Nephron (organoid): ENCODE measurements at regions not wholly inside any gene's neighbourhood (a gene's known extent, or its start where the extent isn't known, plus 50 kb on each side); places are given as distances from the start of the nearest gene placed in this dataset.
A peak's percentile ranks its signal among the peaks of the same experiment; 100 is the strongest.

Source experiments
- H3K27ac Mint-ChIP-seq, 3 experiments: 2 replicates each; pipeline ENCODE4 v1.8.0; 2020; ENCODE audit warnings: mixed read lengths in 3 of 3, mild to moderate bottlenecking in 2 of 3, moderate library complexity in 1 of 3
- H3K27me3 Mint-ChIP-seq: 2 replicates; pipeline ENCODE4 v1.8.0; 2021; ENCODE audit warnings: low read depth, mild to moderate bottlenecking, moderate library complexity, mixed read lengths
- H3K36me3 Mint-ChIP-seq: 2 replicates; pipeline ENCODE4 v1.8.0; 2020; ENCODE audit warnings: low read depth, mixed read lengths
- H3K4me1 Mint-ChIP-seq: 2 replicates; pipeline ENCODE4 v1.8.0; 2020; ENCODE audit warnings: mixed read lengths
- H3K4me3 Mint-ChIP-seq, 3 experiments: 2 replicates each; pipeline ENCODE4 v1.8.0; 2020; ENCODE audit warnings: mild to moderate bottlenecking in 3 of 3, mixed read lengths in 3 of 3, moderate library complexity in 2 of 3
- H3K9me3 Mint-ChIP-seq: 2 replicates; pipeline ENCODE4 v1.8.0; 2020; ENCODE audit warnings: mixed read lengths
- TF ChIP-seq, protein P1 (sequence below), 3 experiments: fragments of 200-600 bp; sonication (generic); IDR thresholded peaks; one replicate each; pipeline ENCODE4 v1.5.0; 2021; ENCODE audit warnings: antibody characterized with exemption in 3 of 3; ENCODE audit not compliant: unreplicated experiment in 3 of 3

DNA sequence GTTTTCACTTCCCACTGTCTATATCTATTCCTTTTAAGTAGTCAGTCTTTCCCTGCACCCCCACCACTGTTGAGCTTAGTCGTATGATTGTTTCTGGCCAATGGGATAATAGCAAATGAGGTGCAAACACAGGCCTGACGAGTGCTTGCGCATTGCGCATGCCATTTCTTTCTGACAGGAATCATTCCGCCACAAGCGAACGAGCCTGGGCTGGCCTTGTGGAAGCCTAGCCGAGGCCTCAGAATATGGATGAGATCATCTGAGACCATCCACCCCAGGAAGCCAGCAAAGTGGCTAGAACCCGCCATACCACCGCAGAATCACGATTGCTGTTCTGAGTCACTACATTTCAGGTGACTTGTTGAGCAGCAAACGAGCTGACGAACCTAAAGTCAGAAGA is 52.2 kb upstream of the PRL start:
- no peak overlapping the region for H3K4me3 Mint-ChIP-seq
- no peak overlapping the region for H3K27ac Mint-ChIP-seq
- no peaks in the 10 kb centered on the region for H3K36me3 Mint-ChIP-seq
- TF ChIP-seq, protein P1, sequence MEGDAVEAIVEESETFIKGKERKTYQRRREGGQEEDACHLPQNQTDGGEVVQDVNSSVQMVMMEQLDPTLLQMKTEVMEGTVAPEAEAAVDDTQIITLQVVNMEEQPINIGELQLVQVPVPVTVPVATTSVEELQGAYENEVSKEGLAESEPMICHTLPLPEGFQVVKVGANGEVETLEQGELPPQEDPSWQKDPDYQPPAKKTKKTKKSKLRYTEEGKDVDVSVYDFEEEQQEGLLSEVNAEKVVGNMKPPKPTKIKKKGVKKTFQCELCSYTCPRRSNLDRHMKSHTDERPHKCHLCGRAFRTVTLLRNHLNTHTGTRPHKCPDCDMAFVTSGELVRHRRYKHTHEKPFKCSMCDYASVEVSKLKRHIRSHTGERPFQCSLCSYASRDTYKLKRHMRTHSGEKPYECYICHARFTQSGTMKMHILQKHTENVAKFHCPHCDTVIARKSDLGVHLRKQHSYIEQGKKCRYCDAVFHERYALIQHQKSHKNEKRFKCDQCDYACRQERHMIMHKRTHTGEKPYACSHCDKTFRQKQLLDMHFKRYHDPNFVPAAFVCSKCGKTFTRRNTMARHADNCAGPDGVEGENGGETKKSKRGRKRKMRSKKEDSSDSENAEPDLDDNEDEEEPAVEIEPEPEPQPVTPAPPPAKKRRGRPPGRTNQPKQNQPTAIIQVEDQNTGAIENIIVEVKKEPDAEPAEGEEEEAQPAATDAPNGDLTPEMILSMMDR (IDR thresholded peaks at IDR 0.05; ENCODE audit: unreplicated experiment in 3 of 3), result no peak
- peaks cover 20% of the 10 kb centered on the region for H3K4me1 Mint-ChIP-seq
- no peaks in the 10 kb centered on the region for H3K27me3 Mint-ChIP-seq
- peaks cover 6% of the 10 kb centered on the region for H3K9me3 Mint-ChIP-seq

DNA sequence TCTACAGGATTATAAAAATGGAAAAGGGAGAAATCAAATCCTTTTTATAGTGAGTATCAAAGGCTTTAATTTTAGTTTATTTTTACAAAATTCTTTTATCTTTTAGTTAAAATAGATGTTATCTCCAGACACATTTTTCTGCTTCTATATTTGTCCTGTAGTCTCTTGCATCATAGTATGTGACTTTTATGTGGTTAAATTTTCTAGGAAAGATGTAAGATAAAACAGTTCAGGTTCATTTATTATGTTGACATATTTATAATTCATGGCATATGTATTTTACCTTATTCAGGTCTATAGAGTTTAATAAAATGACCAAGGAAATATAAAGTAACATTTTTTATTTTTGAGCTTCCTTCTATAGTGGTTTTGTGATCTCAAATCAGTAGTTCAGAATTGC is 52.7 kb upstream of the PRL start:
- Mint-ChIP-seq H3K27me3 (no peaks in the 10 kb centered on the region), H3K9me3 (peaks cover 6% of the 10 kb centered on the region), H3K27ac (peak overlapping the region in 2 of 3 experiments; percentile 7 to 67), H3K4me1 (peaks cover 20% of the 10 kb centered on the region), H3K36me3 (no peaks in the 10 kb centered on the region), H3K4me3 (no peak overlapping the region)
- TF ChIP-seq, protein P1 (IDR thresholded peaks at IDR 0.05; ENCODE audit: unreplicated experiment in 3 of 3), result no peak

DNA sequence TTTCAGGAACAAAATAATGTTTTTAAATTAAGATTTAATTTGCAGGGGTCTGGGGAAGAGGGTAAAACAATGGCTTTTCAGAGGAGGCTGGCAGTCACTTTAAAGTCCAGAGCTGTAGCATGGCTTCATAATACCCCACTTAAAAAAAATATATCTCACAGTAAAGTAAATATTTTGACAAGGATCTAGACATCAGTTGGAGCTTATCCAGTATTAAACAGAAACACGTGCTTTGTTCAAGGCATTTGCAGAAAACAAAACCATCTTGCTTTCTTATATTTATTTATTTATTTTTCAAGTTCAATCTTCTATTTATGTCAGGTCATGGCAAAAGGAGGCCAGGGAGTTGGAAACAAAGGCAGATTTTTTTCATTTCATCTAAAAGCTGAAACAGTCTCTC is 53.3 kb upstream of the PRL start:
- no peaks in the 10 kb centered on the region for H3K36me3 Mint-ChIP-seq
- H3K4me1 Mint-ChIP-seq, result peaks cover 20% of the 10 kb centered on the region
- no peaks in the 10 kb centered on the region for H3K27me3 Mint-ChIP-seq
- H3K4me3 Mint-ChIP-seq, result no peak overlapping the region
- TF ChIP-seq, protein P1 (IDR thresholded peaks at IDR 0.05; ENCODE audit: unreplicated experiment in 3 of 3), result no peak
- peak overlapping the region in 2 of 3 experiments; percentile 7 to 67 for H3K27ac Mint-ChIP-seq
- peaks cover 7% of the 10 kb centered on the region for H3K9me3 Mint-ChIP-seq

DNA sequence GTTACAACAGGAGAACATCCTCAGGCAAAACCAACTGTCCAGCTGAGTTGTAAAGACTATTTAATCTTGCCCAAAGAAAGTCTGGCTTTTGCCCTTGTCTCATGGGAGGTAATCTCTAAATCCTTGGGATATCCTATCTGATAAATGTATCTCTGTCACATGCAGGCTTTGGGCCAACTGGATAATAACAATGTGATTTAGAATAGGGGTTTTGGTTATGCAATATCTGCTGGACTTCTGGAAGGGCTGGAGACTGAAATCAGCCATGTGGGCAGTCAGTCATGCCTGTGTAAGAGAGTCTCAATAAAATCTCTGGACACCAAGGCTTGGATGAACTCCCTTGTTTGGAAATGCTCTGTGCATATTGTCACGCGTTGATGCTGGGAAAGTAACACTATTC is 56.3 kb upstream of the PRL start:
- Mint-ChIP-seq H3K36me3 (no peaks in the 10 kb centered on the region), H3K27me3 (no peaks in the 10 kb centered on the region)
- TF ChIP-seq, protein P1 (IDR thresholded peaks at IDR 0.05; ENCODE audit: unreplicated experiment in 3 of 3), result no peak

DNA sequence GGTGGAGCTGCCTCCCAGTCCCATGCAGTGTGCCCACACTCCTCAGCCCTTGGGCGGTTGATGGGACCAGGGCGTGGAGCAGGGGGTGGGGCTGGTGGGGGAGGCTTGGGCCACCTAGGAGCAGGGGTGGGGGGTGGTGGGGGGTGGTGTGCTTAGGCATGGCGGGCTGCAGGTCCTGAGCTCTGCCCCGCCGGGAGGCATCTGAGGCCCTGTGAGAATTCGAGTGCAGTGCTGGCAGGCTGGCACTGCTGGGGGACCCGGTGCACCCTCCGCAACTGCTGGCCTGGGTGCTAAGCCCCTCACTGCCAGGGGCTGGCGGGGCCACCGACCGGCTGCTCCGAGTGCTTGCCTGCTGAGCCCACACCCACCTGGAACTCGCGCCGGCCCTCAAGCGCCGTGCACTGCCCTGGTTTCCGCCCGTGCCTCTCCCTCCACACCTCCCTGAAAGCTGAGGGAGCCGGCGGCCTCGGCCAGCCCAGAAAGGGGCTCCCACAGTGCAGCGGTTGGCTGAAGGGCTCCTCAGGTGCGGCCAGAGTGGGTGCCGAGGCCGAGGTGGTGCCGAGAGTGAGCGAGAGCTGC is 59.6 kb upstream of the PRL start:
- Mint-ChIP-seq H3K4me3 (no peak overlapping the region), H3K27me3 (no peaks in the 10 kb centered on the region), H3K36me3 (no peaks in the 10 kb centered on the region), H3K9me3 (peaks cover 3% of the 10 kb centered on the region), H3K27ac (no peak overlapping the region), H3K4me1 (peaks cover 15% of the 10 kb centered on the region)
- TF ChIP-seq, protein P1 (IDR thresholded peaks at IDR 0.05; ENCODE audit: unreplicated experiment in 3 of 3), result no peak

More for the DNA sequence above, 56.3 kb upstream of the PRL start:
- peaks cover 26% of the 10 kb centered on the region for H3K4me1 Mint-ChIP-seq
- peak overlapping the region in 2 of 3 experiments; percentile 52 to 84 for H3K27ac Mint-ChIP-seq
- H3K4me3 Mint-ChIP-seq, result no peak overlapping the region
- peaks cover 7% of the 10 kb centered on the region for H3K9me3 Mint-ChIP-seq

DNA sequence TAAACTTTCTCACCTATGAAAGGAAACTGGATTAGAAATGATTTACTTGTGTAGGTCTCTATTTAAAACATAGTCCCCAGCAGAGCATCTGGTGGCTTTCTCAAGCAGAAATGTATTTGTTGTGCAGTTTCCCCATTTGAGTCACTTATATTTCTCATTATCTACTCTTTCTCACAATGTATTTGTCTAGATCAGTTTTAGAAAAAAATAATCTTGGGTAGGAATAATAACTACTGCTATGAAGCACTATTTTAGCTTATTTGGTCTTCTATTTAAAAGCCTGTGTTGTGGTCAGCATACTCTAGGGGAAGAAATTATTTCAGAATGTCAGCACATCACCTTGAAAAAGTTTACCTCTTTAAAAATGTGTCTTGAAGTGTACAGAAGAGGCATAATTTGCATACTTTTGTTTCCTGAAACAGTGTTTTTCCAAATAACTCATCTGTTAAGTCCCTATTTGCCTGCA is 60.9 kb upstream of the PRL start:
- Mint-ChIP-seq H3K4me1 (peaks cover 23% of the 10 kb centered on the region), H3K27me3 (no peaks in the 10 kb centered on the region), H3K36me3 (no peaks in the 10 kb centered on the region), H3K27ac (peak overlapping the region in 2 of 3 experiments; percentile 16 to 39), H3K4me3 (no peak overlapping the region), H3K9me3 (peaks cover 7% of the 10 kb centered on the region)
- TF ChIP-seq, protein P1 (IDR thresholded peaks at IDR 0.05; ENCODE audit: unreplicated experiment in 3 of 3), result no peak
